Psoas muscle (tissue), 7 donors: ENCODE measurements at regions not wholly inside any gene's neighbourhood (a gene's known extent, or its start where the extent isn't known, plus 50 kb on each side); places are given as distances from the start of the nearest gene placed in this dataset.

Experiments
- ATAC-seq, 4 donors: fragments of 200-7000 bp; cut with Tn5 transposase; one replicate each; pipeline ENCODE4 v1.9.1; 2020; ENCODE audit warnings: moderate library complexity in 3 of 4, mild to moderate bottlenecking in 2 of 4
- DNase-seq, 2 donors: peaks; one replicate each; pipeline ENCODE4 v3.0.0-alpha.2; 2020
- H3K27ac ChIP-seq: fragments of 200-600 bp; one replicate; pipeline ENCODE4 v1.8.0; 2022
- H3K27me3 ChIP-seq, 3 donors: fragments of 200-600 bp in 1 of 3; one replicate each; pipeline versions ENCODE4 v1.6.1 to v1.8.0; 2013 to 2022; ENCODE audit warnings: low read length in 2 of 3, mild to moderate bottlenecking in 2 of 3, moderate library complexity in 1 of 3; ENCODE audit not compliant: insufficient read depth in 3 of 3
- H3K36me3 ChIP-seq, 2 donors: fragments of 200-600 bp in 1 of 2; one replicate each; pipeline versions ENCODE4 v1.6.1 to v1.8.0; 2013 to 2022; ENCODE audit warnings: low read depth in 1 of 2, mild to moderate bottlenecking in 1 of 2, moderate library complexity in 1 of 2; ENCODE audit not compliant: insufficient read depth in 1 of 2
- H3K4me1 ChIP-seq: fragments of 200-600 bp; one replicate; pipeline ENCODE4 v1.8.0; 2022
- H3K4me3 ChIP-seq: fragments of 200-600 bp; one replicate; pipeline ENCODE4 v1.8.0; 2022; ENCODE audit warnings: mild to moderate bottlenecking
- H3K9me3 ChIP-seq: fragments of 200-600 bp; one replicate; pipeline ENCODE4 v1.8.0; 2022
- WGBS, 3 donors: extraction: QIAGEN DNeasy Blood & Tissue Kit; methylation state at CpG; one replicate each; pipeline versions ENCODE4 v1.1.6 to v1.1.7; 2013; 5-methylcytosine and 5-hydroxymethylcytosine counted together
- intact Hi-C, 2 donors: fragments of 100-400 bp; cut with DNase I; formaldehyde crosslinking; loops; one replicate each; pipeline versions ENCODE4 v1.11.0 to v1.14.2; 2022
- TF ChIP-seq, protein P1 (sequence below): fragments of 200-600 bp; IDR thresholded peaks from one replicate; pipeline ENCODE4 v1.8.0; 2022; ENCODE audit warnings: antibody characterized with exemption
- donor health status: healthy with polysubstance abuse.
- donor health status: DM: no; HTN: no; CAD: no; lungs with moderate emphysema.
- donor health status: Bipolar disorder and iron deficiency.
- donor health status: healthy.
- donor health status: DM: yes; HTN: yes; CAD: no.
- donor health status: DM: no; HTN: no; CAD: no.
- donor health status: DM: yes; HTN: yes; CAD: no.

DNA sequence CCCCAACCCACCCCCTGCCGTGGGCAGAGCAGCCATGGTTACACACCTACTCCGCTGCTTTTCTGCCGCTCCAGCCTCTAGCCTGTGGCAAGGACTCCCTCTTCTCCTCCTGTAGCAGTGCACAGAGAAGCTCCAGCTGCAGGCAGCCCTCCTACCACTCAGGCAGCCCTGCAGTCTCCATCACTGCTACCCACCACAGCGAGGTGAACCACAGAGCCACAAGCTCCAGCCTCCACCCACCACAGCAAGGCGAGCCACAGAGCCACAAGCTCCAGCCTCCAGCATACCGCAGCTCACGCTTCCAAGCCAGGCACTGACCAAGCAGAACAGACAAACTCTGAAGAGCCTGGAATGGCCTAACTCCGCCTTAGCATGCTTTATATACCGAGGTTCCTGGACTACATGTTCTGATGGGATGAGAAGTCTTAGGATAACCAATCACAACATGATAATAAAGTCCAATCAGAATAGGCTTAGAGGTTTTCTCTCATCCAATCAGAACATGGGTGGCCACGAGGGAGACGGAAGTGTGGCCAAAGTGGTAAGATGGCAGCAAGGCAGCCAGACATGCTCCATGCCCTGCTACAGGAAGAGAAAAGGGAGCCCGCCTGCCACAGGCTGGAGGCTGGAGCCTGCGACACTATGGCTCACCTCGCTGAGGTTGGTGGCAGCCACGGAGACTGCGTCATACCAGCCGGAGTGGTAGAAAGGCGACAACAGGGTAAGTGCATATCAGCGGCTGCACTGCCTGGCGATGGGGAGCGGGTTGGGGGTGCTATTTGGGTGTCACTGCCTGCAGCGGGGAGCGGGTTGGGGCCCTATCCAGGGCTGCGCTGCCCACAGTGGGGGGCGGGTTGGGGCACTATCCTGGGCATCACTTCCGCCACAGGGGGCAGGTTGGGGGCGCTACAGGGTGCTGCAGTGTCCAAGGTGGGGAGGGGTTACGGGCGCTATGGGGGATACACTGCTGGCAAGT is 75.8 kb upstream of the PCAT7 start:
- DNase-seq: no peak
- ATAC-seq: no peak
- TF ChIP-seq, protein P1, sequence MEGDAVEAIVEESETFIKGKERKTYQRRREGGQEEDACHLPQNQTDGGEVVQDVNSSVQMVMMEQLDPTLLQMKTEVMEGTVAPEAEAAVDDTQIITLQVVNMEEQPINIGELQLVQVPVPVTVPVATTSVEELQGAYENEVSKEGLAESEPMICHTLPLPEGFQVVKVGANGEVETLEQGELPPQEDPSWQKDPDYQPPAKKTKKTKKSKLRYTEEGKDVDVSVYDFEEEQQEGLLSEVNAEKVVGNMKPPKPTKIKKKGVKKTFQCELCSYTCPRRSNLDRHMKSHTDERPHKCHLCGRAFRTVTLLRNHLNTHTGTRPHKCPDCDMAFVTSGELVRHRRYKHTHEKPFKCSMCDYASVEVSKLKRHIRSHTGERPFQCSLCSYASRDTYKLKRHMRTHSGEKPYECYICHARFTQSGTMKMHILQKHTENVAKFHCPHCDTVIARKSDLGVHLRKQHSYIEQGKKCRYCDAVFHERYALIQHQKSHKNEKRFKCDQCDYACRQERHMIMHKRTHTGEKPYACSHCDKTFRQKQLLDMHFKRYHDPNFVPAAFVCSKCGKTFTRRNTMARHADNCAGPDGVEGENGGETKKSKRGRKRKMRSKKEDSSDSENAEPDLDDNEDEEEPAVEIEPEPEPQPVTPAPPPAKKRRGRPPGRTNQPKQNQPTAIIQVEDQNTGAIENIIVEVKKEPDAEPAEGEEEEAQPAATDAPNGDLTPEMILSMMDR: no peak
- Histone ChIP-seq H3K27me3 (no peaks in the 10 kb centered on the region), H3K4me3 (no peak overlapping the region), H3K36me3 (no peaks in the 10 kb centered on the region), H3K4me1 (no peaks in the 10 kb centered on the region), H3K9me3 (no peaks in the 10 kb centered on the region), H3K27ac (no peak overlapping the region)
- 89 to 92% (median 91%) methylated on average over 28 to 29 of the region's 29 CpGs for WGBS, 3 donors
- intact Hi-C loops: no loop called here

DNA sequence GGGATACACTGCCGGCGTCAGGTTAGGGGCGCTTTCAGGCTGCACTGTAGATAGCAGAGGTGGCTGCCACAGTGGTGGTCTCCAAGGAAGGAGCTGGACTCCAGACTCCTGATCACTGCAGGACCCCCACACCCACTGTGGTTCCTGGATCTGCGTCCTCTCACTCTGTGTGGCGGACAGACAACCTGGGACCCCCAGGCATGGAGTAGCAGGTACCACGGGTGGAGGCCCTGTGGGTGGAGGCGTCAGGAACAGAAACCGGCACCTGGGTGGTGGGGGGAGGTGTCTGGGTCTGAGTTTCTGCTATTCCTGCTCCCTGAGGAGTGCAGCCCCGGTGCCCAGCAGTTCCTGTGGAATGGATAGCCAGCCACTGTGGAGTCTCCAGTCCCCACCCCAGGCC is 75.1 kb upstream of the PCAT7 start:
- no peak for DNase-seq
- TF ChIP-seq, protein P1: no peak
- Histone ChIP-seq H3K27ac (no peak overlapping the region), H3K9me3 (no peaks in the 10 kb centered on the region), H3K36me3 (no peaks in the 10 kb centered on the region), H3K4me1 (no peaks in the 10 kb centered on the region), H3K4me3 (no peak overlapping the region), H3K27me3 (no peaks in the 10 kb centered on the region)
- no peak for ATAC-seq
- intact Hi-C loops: no loop called here
- 78 to 89% (median 80%) methylated on average over 9 of the region's 9 CpGs for WGBS, 3 donors

DNA sequence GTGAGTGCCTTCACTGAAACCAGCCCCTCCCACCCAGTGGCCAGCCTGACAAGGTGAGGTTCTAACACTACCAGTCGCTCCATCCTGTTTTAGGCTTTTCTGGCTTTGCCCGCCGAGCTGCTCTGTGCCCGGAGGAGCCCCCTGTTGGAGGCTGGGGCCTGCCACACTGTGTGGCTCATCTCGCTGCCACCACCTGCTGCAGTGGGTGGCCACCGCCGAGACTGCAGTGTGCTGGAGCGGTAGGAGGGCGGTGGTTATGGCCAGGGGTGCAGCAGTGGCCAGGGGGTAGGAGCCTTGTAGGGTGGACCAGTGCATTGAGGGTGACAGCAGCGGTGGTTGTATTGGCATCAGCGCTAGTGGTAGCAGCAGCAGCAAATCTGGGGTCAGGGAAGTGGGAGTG is 74.7 kb upstream of the PCAT7 start:
- WGBS, 3 donors: 81 to 87% (median 85%) methylated on average over 11 of the region's 11 CpGs
- TF ChIP-seq, protein P1: no peak
- Histone ChIP-seq H3K4me3 (no peak overlapping the region), H3K9me3 (no peaks in the 10 kb centered on the region), H3K27ac (no peak overlapping the region), H3K36me3 (no peaks in the 10 kb centered on the region), H3K27me3 (no peaks in the 10 kb centered on the region), H3K4me1 (no peaks in the 10 kb centered on the region)
- ATAC-seq (no peak), DNase-seq (no peak)
- intact Hi-C loops: no loop called here

DNA sequence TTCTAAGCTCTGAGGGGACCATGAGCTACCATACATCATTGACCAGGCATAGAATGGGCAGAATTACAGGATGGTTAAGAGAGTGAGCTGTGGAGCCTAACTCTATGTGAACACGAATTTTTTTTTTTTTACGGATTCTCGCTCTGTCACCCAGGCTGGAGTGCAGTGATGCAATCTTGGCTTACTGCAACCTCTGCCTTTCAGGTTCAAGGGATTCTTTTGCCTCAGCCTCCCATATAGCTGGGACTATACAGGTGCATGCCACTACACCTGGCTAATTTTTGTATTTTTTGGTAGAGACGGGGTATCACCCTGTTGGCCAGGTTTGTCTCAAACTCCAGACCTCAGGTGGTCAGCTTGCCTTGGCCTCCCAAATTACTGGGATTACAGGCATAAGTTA is 72.8 kb upstream of the PCAT7 start:
- Histone ChIP-seq H3K9me3 (no peaks in the 10 kb centered on the region), H3K4me1 (no peaks in the 10 kb centered on the region), H3K36me3 (no peaks in the 10 kb centered on the region), H3K4me3 (no peak overlapping the region), H3K27ac (no peak overlapping the region), H3K27me3 (no peaks in the 10 kb centered on the region)
- DNase-seq: no peak
- intact Hi-C loops: no loop called here
- no peak for ATAC-seq
- TF ChIP-seq, protein P1: no peak
- WGBS, 3 donors: 86 to 88% (median 87%) methylated on average over 4 of the region's 4 CpGs
